Ramos (cell line): ENCODE measurements at regions not wholly inside any gene's neighbourhood (a gene's known extent, or its start where the extent isn't known, plus 50 kb on each side); places are given as distances from the start of the nearest gene placed in this dataset.
"Not testable (repeated sequence)": the region's sequence is repeated elsewhere in the genome, so short reads cannot be mapped to it uniquely, and the experiment has no call there.

Experiments
- in situ Hi-C: fragments of 300-500 bp; cut with MboI; formaldehyde crosslinking; loops from one replicate; pipeline ENCODE4 v1.14.3; 2022; ENCODE audit warnings: low sequenced_read_pairs; ENCODE audit not compliant: unreplicated experiment

DNA sequence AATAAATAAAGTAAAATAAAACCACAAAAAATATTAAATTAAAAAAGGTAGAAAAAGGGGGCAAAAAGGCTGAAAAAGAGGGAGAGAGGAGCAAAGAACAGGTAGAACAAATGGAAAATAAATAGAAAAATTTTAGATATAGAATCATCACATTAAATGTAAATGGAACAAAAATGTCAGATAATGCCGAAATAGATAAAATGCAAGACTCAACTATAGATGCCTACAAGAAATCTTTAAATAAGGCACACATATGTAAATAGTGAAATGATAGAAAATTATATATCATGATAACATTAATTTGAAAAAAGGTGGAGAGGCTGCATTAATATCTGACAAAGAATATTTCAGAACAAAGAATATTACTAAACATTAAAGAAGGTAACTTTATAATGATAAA is 477.1 kb upstream of the SPRY2 start:
- in situ Hi-C loops, result no loop called here

DNA sequence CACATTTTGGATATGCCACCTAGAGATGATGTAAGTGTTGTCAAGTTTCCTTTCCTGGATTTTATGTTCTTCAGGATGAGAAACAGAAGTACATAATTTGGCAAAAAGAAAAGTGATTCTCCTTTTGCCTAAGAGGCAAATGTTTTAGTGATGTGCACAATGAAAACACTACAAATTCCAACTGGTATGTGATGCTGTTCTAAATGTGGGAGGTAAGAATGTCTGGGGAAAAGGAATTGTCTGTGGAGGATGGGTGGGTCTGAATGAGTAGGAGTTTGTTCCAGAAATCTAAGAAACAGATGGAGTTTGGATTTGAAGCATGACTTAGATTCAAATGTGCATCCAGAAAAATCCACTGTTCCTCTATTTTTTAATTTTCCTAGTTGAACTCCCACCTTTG is 473.6 kb upstream of the SPRY2 start:
- in situ Hi-C loops, result no loop called here

DNA sequence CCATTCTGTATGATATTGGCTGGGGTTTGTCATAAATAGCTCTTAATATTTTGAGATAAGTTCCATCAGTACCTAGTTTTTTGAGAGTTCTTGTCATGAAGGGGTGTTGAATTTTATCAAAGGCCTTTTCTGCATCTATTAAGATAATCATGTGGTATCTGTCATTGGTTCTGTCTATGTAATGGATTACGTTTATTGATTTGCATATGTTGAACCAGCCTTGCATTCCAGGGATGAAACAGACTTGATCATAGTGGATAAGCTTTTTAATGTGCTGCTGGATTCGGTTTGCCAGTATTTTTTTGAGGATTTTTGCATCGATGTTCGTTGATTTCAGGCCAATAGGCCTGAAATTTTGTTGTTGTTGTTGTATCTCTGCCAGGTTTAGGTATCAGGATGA is 469.4 kb upstream of the SPRY2 start:
- in situ Hi-C loops, result not testable (repeated sequence)

DNA sequence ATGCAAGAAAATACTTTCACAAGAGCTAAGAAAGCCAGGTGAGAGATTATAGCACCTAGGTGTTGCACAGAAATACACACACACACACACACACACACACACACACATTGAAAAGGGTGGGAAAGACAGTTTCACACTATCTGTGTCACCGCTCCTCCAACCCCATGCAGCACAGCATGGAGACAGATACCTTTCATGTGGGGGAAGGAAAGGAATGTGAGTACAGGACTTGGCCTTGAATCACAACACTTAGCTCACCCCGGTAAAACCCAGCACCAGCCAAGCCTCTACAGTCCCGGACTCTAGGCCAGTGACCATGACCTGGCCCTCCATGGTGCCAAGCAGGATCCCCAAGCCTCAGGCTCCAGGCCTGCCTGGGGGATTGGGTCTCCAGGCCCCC is 462.0 kb upstream of the SPRY2 start:
- in situ Hi-C loops, result no loop called here

DNA sequence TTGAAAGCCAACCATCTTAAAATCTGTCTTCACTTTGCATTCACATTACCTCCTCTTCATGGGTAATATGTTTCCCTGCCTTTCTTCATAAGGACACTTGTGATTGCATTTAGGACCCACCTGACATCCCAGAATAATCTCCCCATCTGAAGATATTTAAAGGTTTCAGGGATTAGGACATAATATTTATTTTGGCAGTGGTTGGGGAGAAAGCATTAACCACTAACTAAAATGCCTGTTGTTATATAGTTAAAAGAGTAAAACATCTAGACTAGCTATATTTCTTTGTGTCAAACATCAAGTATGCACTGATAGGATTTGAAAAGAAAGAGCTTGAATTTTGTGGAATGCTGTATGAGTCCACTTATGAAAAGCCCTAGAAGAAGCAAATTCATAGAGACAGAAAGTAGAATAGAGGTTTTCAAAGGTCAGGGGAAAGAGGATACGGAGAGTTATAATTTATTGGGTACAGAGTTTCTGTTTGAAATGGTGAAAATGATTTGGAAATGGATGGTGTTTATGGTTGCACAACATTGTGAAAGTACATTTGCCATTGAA is 457.7 kb upstream of the SPRY2 start:
- in situ Hi-C loops, result no loop called here

DNA sequence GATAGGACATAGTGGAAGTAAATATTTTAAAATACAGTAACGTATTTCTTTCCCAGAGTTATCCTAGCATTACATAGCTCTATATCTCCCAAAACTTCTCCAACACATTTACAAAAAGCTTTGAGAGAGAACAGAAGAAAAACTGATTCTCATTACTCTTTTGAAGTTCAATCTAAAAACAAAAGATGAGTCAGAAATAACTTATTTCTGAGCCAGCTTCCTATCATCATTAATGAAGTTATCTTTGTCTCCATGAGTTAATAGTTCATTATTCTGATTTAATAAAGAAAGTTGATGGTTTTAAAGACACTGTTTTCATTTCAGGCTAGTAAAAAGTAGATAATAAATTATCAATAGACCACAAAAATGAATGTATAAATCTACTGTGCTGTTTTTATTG is 446.7 kb upstream of the SPRY2 start:
- in situ Hi-C loops, result no loop called here

DNA sequence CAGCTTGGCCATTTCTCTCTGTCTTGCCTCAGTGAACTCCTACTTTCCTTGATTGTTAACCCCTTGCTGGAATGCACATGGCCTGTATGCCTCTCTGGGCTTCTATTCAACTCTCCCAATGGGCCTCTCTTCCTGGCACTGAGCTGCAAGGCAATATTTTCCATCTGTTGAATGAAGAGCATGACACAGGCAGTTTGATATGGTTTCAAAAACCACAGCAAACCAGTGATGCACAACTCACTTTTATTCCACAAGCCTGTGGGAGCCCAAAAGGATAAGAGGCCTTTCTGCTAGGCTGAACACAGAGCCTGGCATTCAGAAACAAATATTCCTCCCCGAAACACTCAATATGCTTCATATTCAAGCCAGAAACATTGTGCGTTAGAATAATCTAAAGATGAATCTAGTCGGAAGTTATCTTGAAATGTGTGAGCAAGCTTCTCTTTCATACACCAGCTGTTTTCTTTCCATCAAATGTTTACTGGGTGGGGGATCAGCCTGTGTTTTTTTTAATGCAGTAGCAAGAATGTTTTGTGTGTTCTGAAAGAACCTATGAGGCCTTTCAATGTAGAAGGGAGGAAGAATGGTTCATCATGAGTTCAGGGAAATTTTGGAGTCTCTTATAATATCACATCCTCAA is 443.1 kb upstream of the SPRY2 start:
- in situ Hi-C loops, result no loop called here

DNA sequence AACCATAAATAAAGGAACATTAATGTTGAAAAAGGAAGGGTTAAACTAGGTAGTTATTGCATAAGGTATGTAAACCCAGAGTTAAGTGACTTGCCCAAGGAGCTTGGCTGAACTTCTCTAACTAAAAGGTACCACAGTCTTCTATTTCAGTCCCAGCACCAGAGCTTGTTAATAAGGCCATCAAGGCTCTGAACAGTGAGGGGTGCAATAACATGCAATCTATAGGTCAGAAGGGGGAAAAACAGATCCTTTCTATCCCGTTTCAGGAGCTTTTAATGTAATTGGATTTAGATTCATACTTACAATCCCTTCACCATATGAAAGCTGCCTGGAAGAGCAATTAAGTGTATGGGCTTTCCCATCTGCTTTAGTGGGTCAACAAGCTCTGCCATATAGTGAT is 441.5 kb upstream of the SPRY2 start:
- in situ Hi-C loops, result no loop called here

DNA sequence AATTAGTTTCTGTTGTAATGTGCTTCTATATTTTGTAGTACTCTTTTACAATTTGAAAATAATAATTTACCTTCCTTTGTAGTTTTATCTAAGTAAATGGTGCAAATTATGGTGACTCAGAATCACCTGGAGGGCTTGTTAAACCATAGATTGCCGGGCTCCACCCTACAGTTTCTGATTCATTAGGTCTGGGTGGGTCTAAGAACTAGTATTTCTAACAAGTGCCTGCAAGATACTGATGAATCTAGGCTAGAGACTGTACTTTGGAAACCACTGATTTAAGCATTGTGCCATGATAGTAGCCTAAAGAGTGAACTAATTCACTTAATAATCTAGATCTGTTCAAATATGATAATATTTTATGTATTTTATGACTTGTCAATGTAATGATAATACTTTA is 437.4 kb upstream of the SPRY2 start:
- in situ Hi-C loops, result no loop called here

DNA sequence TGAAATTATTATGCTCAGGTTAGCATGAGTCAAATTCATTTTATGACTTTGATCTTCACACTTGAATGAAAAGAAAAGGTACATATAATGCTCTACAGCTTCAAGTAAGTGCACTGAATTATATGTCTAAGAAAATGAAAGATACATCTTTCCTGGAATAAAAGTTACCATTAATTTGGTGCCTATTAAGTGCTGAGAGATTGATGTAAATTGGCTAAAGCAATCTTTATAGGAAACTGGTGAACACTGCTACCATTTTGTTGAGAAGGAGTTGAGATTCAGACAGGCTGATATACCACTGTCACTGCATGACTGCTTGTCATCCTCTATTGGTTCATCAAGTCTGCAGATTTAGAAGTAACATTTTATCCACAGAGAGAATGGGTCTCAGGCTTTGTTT is 416.8 kb upstream of the SPRY2 start:
- in situ Hi-C loops, result no loop called here

DNA sequence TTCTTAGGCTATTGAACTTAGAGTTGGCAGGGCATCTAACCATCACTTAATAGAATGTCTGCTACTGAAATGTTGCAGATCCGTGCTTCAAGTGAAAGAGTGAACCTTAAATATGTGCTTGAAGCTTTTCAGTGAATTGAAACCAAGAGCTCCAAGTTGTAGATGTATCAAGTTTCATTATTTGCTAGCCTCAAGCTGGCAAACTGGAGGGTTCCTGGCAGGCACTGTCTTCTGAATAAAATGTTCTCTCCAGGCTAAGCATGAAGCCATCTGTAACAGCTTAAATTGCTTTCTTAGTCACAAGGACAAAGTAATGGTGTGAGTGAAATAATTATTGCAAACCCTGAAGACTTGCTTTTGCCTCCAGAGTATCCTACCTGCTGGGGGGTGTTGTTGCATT is 415.0 kb upstream of the SPRY2 start:
- in situ Hi-C loops, result no loop called here

DNA sequence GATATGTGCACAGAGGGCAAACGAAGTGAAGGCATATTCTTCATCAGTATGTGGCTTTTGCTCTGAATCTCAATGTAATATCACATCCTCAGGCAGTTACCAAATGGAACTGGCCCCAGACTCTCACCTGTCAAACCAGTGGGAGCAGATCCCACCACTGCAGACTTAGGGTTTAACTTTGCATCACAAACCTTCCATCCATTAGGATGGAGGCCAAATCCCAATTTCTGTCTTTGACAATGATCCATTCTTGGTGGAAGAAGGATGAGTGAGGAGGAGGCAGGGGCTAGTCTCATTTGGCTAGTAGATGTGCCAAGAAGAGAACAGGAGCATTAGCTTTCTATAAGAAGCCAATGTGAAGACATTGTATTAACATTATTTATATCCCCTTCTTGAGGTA is 413.5 kb upstream of the SPRY2 start:
- in situ Hi-C loops, result no loop called here

DNA sequence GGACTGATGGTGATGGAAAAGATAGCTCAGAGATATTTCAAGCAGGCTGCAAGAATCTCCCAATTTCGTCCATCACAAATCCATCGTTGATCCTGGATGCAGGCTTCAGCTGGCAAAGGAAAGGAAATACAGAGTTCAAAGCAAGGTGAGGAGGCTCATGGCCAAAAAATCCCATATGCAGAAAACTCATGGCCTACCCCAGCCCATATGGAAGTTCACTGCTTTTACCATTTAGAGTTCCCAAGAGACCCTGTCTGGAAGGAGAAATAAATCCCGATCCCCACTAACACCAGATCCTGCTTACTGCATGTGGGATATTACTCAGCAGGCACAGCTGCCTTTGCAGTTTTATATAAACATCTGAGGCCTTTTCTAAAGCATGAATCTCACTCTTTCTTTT is 412.9 kb upstream of the SPRY2 start:
- in situ Hi-C loops, result no loop called here

DNA sequence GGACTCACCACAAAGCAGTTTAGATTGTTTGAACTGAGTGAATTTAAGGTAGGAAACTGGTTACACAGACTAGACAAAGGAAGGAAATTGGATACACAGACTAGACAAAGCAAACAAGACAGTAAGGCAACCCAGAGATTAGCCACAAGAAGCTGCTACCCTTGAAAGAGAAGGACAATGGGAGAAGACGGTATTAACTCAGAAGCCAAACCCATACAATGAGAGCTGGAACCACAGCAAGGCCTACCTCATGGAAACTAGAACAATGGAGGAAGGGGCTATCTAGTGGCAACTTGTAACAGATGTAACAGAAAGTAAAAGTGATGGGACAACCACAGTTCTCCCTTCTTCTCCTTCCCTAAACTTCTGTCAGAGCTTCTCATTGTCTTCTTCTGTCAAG is 410.9 kb upstream of the SPRY2 start:
- in situ Hi-C loops, result no loop called here

DNA sequence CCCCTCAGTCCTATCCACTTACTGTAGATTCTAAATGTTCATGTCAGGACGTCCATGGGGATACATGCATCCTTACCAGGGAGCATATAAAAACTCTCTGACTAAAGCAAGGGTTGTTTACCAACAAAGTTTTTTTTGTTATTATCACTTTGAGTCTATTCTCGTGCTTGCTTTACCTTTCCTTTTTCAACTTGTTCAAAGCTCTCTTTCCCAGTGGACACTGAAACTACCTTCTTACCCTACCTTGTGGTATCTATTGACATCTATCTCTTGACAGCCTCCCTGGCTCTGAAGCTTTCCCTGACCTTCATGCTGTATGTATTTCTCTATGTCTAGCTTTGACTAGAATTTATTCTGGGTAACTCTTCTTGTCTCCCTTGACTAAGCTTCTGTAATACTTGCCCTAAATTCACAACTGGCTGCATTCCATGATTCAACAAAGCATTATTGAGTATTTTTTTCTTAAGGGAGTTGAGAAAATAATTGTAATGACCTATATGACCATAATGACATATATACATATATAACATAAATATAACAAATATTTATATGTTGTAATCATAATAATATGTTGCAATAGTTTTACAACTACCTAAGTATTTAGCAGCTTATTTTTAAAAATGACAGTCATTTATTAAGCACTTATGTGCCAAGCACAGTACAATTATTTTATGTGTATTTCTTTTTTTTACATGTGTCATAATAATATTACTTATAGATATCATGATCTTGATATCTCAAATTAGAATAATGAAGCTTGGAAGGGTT is 403.4 kb upstream of the SPRY2 start:
- in situ Hi-C loops, result no loop called here

DNA sequence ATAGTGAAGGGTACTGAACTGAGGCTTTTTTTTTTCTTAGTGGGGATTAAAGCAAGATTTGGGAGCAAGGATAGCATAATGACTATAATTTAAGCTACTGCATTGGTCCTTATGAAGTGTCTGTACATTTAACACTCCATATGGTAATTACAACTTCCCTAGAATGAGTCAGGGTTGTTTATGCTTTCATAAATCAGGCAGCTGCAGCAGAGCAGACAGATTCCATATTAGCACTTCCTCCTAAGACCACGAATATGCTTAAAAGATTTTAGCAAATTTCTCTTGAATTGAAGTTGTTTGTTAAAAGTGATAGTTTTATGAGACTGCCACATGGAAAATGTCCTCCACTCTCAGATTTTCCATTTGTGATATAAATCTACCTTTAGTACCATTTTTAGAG is 401.1 kb upstream of the SPRY2 start:
- in situ Hi-C loops, result no loop called here

DNA sequence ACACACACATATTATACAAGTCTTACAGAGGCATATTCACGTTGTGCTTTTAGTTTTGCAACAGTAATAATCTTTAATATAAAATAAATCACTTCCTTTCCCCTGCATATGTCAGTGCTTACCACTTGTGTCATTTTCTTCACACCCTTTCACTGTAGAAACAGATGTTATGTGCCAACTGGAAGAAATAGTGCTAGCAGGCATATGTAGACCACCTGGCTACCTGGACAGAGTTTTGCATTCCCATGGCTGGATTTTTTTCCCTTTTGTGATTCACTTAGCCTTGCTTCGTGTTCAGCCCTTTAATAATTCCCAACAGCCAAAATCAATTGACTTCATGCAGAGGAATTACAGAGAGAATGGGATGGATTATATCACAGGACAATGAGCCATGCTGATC is 399.1 kb upstream of the SPRY2 start:
- in situ Hi-C loops, result no loop called here

DNA sequence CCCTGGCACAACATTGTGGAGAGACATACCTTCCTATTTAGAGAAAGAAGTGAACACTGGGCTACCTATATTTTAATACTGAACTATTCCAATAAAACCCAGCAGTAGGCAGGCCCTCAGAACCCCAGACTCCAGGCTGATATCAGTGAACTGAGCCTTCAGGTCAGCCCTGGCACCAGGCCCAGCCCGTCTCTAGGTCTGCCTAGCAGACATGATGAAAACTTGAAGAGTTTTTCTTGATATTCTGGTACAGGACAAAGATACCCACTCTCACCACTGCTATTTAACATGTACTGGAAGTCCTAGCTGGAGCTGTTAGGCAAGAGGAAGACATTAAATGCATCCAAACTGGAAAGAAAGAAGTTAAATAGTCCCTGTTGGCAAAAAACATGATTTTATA is 396.6 kb upstream of the SPRY2 start:
- in situ Hi-C loops, result no loop called here

DNA sequence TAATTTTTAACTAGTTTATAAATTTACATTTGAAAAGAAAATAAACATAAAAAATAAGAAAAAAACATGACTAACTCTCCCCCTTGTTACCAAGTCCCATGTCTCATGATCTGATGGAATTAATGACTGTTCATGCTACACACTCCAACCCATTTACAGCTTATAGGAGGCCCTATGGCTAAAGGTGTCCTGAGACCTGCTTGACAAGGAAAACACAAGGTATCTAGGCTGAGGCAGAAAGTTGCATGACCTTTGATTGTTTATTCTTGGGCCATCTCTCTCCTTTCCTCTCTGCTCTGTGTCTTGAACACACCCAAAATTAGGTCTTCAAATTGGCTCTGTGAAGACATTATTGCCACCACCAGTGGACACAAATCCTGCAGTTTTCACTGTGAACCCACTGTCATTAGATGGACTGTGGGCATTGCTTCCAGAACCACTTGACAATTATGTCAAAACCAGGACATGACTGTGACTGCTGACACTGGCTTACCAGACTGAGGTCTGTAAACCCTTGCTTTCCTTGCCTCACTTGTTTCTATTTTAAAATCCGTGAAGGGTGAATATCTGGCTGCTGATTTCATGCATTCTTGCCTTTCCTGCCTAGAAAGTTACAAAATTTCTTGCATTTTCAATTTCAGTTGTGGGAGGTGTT is 386.5 kb upstream of the SPRY2 start:
- in situ Hi-C loops, result no loop called here

DNA sequence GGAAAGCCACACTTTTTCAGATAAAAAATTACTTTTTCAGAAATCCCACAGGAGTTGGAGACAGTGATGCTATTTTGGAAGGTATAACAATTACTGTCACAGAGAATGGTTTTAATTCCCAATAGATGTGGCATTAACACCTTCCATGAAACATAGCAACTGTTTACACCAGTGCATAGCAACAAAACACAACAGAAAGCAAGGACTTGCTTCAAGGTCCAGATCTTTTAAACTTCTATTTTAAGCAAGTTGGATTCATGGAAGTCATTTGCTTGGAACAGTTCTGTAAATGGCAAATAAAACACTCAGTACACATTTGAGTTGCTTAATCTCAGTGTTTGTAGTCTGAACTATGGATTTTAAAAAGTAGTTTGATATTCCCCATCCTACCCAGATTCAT is 385.9 kb upstream of the SPRY2 start:
- in situ Hi-C loops, result no loop called here

DNA sequence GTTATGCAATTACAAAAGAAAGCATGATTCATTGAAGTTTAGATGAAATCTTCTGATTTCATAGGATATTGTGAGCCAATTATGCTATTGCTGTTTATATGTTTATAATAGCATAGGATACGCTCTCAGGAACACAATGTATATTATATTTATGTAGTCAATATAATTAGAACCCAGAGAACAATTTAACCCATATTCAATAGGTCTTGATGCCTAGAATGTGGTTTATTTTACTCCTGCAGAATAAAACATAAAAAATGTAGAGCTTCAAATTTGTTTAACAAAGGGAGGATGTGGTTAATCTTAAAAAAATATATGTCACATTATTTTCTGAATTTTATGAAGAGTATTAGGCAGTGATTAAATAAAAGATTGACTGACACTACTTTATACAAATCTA is 380.8 kb upstream of the SPRY2 start:
- in situ Hi-C loops, result no loop called here
